GM23338 (cell line): ENCODE measurements at regions not wholly inside any gene's neighbourhood (a gene's known extent, or its start where the extent isn't known, plus 50 kb on each side); places are given as distances from the start of the nearest gene placed in this dataset.

Source experiments
- CREB1 ChIP-seq: fragments of 250-450 bp; sonication (Bioruptor Pico); IDR thresholded peaks from 2 replicates; pipeline ENCODE4 v1.5.0; 2020; ENCODE audit warnings: low read depth, mild to moderate bottlenecking, moderate library complexity
- EZH2 ChIP-seq: fragments of 200-600 bp; sonication (generic); IDR thresholded peaks from one replicate; pipeline ENCODE4 v1.8.0; 2017; ENCODE audit warnings: antibody characterized with exemption, mild to moderate bottlenecking, low read depth; ENCODE audit not compliant: unreplicated experiment
- EZH2phosphoT487 ChIP-seq: fragments of 200-600 bp; sonication (generic); IDR thresholded peaks from one replicate; pipeline ENCODE4 v1.8.1; 2018; ENCODE audit warnings: antibody characterized with exemption; ENCODE audit not compliant: unreplicated experiment
- JUNB ChIP-seq: IDR thresholded peaks from one replicate; pipeline ENCODE4 v1.6.1; 2016; ENCODE audit warnings: antibody characterized with exemption; ENCODE audit not compliant: unreplicated experiment
- TF ChIP-seq, protein P1 (sequence below), 2 experiments: fragments of 200-600 bp in 1 of 2; sonication (generic) in 1 of 2; conservative IDR thresholded peaks; 2 replicates each; pipeline versions ENCODE4 v1.5.1 to v1.6.1; 2016 to 2017; ENCODE audit warnings: antibody characterized with exemption in 2 of 2, low read depth in 2 of 2, mild to moderate bottlenecking in 2 of 2, moderate library complexity in 1 of 2
- TF ChIP-seq, protein P2 (sequence below): IDR thresholded peaks from one replicate; pipeline ENCODE4 v1.6.1; 2018; ENCODE audit warnings: antibody characterized with exemption; ENCODE audit not compliant: unreplicated experiment

DNA sequence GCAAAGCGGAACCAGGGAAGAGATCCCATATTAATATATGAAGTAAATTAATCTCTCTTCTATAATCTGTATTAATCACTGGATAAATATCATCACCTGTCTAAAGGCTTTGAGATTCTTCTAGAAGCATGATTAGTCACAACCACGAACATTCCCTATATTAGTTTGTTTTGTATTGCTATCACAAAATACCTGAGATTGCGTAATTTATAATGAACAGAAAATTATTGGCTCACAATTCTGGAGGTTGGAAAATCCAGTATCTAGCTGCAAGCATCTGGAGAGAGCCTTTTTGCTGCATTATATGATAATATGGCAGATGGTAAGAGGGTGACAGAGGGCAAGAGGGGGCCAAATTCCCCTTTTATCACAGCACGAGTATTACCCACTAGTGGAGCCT, 532.6 kb upstream of the EPHA5 start:
- TF ChIP-seq, protein P1, sequence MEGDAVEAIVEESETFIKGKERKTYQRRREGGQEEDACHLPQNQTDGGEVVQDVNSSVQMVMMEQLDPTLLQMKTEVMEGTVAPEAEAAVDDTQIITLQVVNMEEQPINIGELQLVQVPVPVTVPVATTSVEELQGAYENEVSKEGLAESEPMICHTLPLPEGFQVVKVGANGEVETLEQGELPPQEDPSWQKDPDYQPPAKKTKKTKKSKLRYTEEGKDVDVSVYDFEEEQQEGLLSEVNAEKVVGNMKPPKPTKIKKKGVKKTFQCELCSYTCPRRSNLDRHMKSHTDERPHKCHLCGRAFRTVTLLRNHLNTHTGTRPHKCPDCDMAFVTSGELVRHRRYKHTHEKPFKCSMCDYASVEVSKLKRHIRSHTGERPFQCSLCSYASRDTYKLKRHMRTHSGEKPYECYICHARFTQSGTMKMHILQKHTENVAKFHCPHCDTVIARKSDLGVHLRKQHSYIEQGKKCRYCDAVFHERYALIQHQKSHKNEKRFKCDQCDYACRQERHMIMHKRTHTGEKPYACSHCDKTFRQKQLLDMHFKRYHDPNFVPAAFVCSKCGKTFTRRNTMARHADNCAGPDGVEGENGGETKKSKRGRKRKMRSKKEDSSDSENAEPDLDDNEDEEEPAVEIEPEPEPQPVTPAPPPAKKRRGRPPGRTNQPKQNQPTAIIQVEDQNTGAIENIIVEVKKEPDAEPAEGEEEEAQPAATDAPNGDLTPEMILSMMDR (conservative IDR thresholded peaks at IDR 0.05; ENCODE audit: low read depth in 2 of 2) = no peak
- TF ChIP-seq CREB1 (CRISPR knock-in tag) (no peak), EZH2phosphoT487 (no peak), JUNB (no peak), EZH2 (no peak)
- TF ChIP-seq, protein P2, sequence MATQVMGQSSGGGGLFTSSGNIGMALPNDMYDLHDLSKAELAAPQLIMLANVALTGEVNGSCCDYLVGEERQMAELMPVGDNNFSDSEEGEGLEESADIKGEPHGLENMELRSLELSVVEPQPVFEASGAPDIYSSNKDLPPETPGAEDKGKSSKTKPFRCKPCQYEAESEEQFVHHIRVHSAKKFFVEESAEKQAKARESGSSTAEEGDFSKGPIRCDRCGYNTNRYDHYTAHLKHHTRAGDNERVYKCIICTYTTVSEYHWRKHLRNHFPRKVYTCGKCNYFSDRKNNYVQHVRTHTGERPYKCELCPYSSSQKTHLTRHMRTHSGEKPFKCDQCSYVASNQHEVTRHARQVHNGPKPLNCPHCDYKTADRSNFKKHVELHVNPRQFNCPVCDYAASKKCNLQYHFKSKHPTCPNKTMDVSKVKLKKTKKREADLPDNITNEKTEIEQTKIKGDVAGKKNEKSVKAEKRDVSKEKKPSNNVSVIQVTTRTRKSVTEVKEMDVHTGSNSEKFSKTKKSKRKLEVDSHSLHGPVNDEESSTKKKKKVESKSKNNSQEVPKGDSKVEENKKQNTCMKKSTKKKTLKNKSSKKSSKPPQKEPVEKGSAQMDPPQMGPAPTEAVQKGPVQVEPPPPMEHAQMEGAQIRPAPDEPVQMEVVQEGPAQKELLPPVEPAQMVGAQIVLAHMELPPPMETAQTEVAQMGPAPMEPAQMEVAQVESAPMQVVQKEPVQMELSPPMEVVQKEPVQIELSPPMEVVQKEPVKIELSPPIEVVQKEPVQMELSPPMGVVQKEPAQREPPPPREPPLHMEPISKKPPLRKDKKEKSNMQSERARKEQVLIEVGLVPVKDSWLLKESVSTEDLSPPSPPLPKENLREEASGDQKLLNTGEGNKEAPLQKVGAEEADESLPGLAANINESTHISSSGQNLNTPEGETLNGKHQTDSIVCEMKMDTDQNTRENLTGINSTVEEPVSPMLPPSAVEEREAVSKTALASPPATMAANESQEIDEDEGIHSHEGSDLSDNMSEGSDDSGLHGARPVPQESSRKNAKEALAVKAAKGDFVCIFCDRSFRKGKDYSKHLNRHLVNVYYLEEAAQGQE = no peak
